GM21529 (cell line): ENCODE measurements at regions not wholly inside any gene's neighbourhood (a gene's known extent, or its start where the extent isn't known, plus 50 kb on each side); places are given as distances from the start of the nearest gene placed in this dataset.

Experiments
- ATAC-seq: cut with Tn5 transposase; IDR thresholded peaks from one replicate; pipeline ENCODE4 v1.9.1; 2021; ENCODE audit not compliant: unreplicated experiment

- ATAC-seq = no peak
Observed at GRCh38 chr1:218135371-218135770, 149.7 kb upstream of the RRP15 start.

DNA sequence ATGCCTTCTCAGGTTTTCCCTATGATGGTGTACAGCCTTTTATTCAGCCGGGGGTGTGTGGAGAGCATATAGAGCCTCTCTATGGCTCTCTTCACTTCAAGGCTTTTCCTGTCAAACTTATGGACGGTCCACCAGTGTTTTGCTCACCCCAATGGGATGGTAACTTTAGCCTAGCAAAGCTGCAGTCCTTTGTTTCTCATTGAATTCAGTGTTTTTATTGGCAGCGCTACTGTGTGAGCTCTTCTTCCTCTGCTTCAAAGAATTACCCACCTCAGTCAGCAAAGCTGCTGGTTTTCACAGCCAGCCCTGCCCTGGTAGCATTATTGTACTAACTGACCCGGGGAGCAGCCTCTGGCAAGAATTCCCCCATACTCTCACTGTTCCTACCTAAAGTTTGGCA is 145.3 kb upstream of the RRP15 start:
- ATAC-seq = no peak

- no peak for ATAC-seq
Observed at GRCh38 chr1:218156595-218156994, 128.5 kb upstream of the RRP15 start.

DNA sequence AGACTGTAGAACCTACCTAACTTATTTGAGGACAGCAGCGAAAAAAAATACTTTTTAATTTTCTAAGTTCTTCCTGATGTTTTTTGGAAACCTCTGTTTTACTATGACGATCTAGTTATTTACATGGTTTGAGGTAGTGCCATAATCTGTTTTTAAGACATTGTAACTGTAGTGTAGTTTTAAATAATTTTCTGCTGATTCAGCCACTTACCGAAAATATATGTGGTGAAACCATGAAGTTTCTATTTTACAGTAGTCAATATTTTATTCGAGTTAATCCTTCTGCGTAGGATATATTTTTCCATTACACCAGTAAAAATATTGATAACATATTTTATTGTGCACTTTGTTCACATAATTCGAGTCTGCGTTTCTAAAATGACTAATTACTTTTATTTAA is 121.7 kb upstream of the RRP15 start:
- no peak for ATAC-seq

- peak; percentile 47 for ATAC-seq
Observed at GRCh38 chr1:218164111-218164929, 120.8 kb upstream of the RRP15 start.

DNA sequence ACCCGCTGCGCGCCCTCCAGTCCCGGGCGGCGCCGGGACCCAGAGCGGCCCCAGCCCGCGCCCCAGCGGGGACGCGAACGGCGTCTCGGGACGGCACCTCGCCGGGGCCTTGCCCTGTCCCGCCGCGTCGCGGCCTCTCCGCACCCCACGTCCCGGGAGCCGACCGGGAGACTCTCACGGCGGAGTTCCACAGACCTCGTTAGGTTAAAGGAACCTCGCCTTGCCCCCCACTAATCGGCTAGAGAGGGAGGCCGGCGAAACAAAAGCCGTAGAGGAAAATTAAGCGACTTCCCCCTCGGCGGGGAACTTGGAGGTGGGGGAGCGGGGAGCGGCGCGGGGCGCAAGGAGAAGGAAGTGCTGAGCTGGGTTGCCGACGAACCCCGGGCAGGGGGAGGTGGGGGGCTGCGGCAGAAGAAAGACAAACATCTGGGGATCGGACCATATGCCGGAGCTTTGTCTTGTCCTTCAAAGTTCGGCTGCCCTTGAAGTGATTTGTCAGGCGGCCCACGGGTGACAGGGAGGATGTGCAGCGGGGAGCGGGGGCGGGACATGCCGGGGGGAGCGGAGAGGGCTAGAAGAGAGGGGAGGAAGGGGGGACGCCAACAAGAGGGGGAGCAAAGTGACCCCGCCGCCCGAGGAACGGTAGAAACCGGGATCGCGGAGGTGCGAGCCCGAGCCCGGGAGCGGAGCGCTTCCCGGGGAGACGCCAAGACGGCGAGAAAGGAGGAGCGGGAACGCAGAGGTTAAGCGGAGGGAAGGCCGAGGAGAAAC is 120.0 kb upstream of the RRP15 start:
- peak; percentile 52 for ATAC-seq

DNA sequence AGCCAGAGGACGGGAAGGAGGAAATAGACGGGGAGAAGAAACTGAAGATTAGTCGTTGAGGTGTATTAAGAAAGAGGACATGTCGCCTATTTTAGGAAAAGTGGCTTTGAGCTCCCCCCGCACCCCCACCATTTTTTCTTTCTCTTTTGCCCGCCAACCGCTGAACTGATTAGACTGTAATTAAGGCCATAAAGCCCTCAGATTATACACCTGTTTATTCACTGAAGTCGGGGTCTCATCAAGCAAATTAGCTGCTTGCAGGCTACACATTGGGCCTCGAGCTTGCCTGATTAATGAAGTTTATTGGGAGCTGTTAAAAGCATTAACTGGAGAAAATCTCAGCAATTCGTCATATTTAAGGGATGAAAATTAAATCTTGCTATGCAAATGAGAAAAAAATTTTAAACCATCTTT is 119.4 kb upstream of the RRP15 start:
- ATAC-seq = no peak

- no peak for ATAC-seq
Observed at GRCh38 chr1:218166268-218166945, 118.7 kb upstream of the RRP15 start.

DNA sequence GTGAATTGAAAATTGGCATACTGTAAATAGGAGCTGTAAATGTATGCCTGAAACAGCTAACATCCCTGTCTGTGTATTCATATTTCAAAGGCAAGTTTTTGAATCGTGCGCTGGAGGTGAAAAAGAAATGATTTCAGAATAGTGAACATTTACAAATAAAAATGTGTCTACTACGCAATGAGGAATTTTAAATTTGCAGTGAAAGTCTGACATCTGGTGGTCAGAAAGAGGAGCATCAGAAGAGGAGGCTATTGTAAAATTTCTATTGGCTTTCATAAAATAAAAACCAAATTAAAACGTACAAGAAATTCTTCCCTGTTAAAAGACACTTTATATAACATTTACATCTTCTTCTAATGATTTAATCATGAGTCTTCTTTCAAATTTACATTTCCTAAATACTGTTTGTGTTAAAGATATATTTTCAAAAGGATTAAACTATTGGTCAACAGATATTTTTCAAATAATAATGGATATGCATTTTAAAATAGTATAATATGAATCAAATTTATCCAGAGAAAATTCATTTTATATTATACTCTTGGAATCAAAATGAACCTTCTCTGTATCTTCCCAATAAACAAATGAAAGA is 113.7 kb upstream of the RRP15 start:
- ATAC-seq = peak; percentile 61

DNA sequence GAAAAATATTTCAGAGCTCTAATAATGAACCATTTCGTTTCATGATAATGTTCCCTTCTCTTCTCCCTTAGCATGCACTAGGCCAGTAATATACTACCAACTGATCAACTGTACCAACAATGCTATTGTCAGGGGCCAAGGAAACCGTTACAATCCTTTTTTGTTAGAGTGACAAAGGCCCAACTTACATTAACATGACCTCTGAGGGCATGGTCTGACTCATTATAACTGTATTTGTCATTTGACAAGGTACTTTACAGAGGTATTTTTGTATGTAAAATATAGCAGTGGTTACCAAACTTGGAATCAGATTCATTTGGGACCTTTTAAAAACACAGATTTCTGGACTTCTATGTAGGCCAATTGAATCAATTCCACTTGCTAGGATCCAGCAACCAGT is 102.6 kb upstream of the RRP15 start:
- no peak for ATAC-seq

GRCh38 chr1:218200979-218201378 is 84.1 kb upstream of the RRP15 start:
- no peak for ATAC-seq

GRCh38 chr1:218201601-218202000 is 83.5 kb upstream of the RRP15 start:
- no peak for ATAC-seq

GRCh38 chr1:218205721-218206120 is 79.4 kb upstream of the RRP15 start:
- no peak for ATAC-seq

GRCh38 chr1:218207194-218207593 is 77.9 kb upstream of the RRP15 start:
- no peak for ATAC-seq

- ATAC-seq = no peak
Observed at GRCh38 chr1:218209351-218209861, 75.7 kb upstream of the RRP15 start.

GRCh38 chr1:218211241-218211640 is 73.9 kb upstream of the RRP15 start:
- ATAC-seq = no peak

GRCh38 chr1:218217040-218217439 is 68.1 kb upstream of the RRP15 start:
- no peak for ATAC-seq

- no peak for ATAC-seq
Observed at GRCh38 chr1:218219460-218219859, 65.6 kb upstream of the RRP15 start.

DNA sequence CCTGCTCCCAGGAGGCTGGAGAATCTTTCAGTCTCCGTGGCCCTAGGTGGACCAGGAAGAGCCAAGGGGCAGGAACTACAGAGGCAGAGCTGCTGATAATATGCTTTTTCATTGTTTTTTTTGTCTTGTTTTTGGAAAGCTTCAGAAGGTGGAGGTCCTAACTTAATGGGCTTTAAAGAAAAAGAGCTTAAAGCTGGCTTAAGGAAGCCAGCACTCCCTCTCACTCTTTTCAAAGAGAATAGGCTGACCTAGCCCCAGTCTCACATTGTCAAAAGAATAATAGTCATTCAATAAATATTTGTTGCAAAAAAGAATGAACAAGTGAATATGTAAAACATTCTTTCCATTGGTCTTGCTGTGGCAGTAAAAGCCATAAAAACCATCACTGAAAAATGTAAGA is 61.0 kb upstream of the RRP15 start:
- no peak for ATAC-seq

- ATAC-seq = no peak
Observed at GRCh38 chr1:218226005-218226404, 59.1 kb upstream of the RRP15 start.
